Stimulated activated memory B cell treated with anti-CD40 and anti-IgM and Interleukin-4, amounts not matched to agents 10 μg/mL and 1 μg/mL and 100 μg/mL, for 72 hours (primary cell): ENCODE measurements at regions not wholly inside any gene's neighbourhood (a gene's known extent, or its start where the extent isn't known, plus 50 kb on each side); places are given as distances from the start of the nearest gene placed in this dataset.
"Not testable (repeated sequence)": the region's sequence is repeated elsewhere in the genome, so short reads cannot be mapped to it uniquely, and the experiment has no call there.

Experiments used
- ATAC-seq: fragments of 150-1000 bp; cut with Tn5 transposase; 2 replicates; pipeline ENCODE4 v1.10.0; 2021
- H3K27ac Mint-ChIP-seq: one replicate; pipeline ENCODE4 v1.8.0; 2022; ENCODE audit warnings: mild to moderate bottlenecking, mixed read lengths
- H3K27me3 Mint-ChIP-seq: one replicate; pipeline ENCODE4 v1.8.0; 2022; ENCODE audit warnings: mixed read lengths
- H3K36me3 Mint-ChIP-seq: one replicate; pipeline ENCODE4 v1.8.0; 2022; ENCODE audit warnings: mixed read lengths
- H3K4me1 Mint-ChIP-seq: one replicate; pipeline ENCODE4 v1.8.0; 2022; ENCODE audit warnings: mixed read lengths
- H3K4me3 Mint-ChIP-seq: one replicate; pipeline ENCODE4 v1.8.0; 2022; ENCODE audit warnings: mild to moderate bottlenecking, moderate library complexity, mixed read lengths
- H3K9me3 Mint-ChIP-seq: one replicate; pipeline ENCODE4 v1.8.0; 2022; ENCODE audit warnings: mixed read lengths

DNA sequence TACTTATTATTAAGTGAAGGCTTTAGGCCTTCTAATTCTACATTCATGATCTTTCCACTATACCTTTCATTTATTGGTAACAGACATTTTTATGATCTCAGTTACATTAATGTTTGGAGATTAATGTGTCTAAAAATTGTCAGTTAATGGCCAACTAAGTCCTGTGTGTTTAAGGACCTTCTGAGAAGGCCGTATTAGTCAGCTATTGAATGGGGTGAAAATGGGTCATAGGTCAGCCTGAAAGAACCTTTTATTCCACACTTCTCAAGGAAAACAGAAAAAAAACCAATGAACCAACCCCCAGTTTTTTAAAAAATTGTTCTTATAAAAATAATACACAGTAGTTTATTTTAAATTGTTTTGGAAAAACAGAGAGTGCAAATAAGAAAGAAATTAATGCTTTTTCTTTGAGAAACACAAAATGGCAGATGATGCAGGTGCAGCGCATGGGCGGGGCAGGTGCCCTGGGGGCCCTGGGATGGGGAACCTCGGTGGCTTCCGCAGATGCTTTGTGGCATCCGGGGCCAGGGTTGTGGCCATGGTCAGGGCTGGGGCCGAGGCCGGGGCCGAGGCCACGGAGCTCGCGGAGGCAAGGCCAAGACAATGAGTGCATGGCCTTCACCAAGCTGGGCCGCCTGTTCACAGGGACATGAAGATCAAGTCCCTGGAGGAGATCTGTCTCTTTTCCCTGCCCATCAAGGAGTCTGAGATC, 141.9 kb downstream of the SPATA31D1 start:
- no peak for ATAC-seq
- Mint-ChIP-seq H3K27ac (no peak overlapping the region), H3K4me3 (no peak overlapping the region), H3K27me3 (no peaks in the 10 kb centered on the region), H3K9me3 (peaks cover 2% of the 10 kb centered on the region), H3K4me1 (peaks cover 42% of the 10 kb centered on the region), H3K36me3 (peaks cover under 1% of the 10 kb centered on the region)

DNA sequence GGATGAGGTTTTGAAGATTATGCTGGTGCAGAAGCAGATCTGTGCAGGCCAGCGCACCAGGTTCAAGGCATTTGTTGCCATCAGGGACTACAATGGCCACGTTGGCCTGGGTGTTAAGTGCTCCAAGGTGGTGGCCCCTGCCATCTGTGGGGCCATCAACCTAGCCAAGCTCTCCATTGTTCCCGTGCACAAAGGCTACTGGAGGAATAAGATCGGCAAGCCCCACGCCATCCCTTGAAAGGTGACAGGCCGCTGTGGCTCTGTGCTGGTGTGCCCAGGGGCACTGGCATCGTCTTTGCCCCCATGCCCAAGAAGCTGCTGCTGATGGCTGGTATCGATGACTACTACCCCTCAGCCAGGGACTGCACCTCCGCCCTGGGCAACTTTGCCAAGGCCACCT, 142.5 kb downstream of the SPATA31D1 start:
- Mint-ChIP-seq H3K9me3 (peaks cover 6% of the 10 kb centered on the region), H3K4me1 (peaks cover 41% of the 10 kb centered on the region), H3K27me3 (no peaks in the 10 kb centered on the region), H3K27ac (peak overlapping the region; percentile 7), H3K4me3 (no peak overlapping the region), H3K36me3 (peaks cover 5% of the 10 kb centered on the region)
- ATAC-seq, result no peak

DNA sequence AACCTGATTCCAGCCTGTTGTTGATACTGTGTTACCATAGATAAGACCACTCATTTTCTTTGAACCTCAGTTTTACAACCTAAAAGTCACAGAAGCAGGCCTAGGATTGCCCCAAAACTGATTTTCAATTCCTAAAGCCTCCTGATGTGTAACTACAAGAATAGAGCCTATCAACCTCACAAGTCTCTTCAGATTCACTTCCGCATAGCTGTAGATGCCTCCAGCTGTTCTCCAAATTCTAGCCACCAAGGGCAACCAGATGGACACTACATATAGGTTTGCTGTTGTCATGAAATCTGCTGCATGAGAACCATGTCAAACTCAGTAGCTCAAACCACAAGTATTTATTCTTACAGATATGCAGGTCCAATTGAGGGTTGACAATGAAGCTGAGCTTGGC, 143.5 kb downstream of the SPATA31D1 start:
- peaks cover 8% of the 10 kb centered on the region for H3K9me3 Mint-ChIP-seq
- H3K27ac Mint-ChIP-seq, result peak overlapping the region; percentile 7
- no peak for ATAC-seq
- H3K4me1 Mint-ChIP-seq, result peaks cover 31% of the 10 kb centered on the region
- H3K36me3 Mint-ChIP-seq, result peaks cover 5% of the 10 kb centered on the region
- H3K4me3 Mint-ChIP-seq, result no peak overlapping the region
- no peaks in the 10 kb centered on the region for H3K27me3 Mint-ChIP-seq

DNA sequence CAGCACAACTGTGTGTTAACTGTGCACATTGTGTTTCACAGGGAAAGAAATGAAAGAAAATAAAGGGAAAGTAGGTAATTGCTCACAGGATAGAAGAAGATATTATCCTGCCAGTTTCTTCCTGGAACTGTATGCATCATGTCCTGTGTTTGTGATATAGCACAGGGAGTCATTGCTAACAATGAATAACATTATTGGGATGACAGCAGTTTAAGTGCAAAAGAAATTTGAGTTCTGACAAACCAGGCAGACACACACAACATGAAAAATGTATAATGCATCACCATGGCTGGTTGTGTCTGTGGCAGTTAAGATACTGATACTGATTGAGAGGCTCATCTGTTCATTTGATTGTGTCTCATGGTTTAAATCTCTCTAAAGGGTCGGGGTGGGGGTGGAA, 145.4 kb downstream of the SPATA31D1 start:
- no peaks in the 10 kb centered on the region for H3K27me3 Mint-ChIP-seq
- H3K36me3 Mint-ChIP-seq, result peaks cover 5% of the 10 kb centered on the region

DNA sequence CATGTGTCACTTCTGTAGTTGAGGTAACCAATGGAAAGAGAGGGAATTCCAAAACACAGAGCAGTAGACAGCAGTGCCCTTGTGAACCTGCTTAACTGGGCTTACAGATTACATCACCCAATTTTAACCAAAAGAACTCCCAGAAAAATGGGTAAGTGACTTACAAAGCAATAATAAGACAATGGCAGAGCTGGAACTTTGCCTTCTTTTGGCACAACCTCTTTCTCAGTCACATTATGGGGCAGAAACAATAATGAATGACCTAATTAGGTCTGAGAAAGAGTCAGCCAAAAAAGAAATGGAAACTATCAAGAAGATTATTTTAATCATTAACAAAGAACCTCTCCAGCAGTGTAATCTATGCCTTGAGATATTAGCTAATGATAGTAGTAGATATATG, 146.5 kb downstream of the SPATA31D1 start:
- H3K9me3 Mint-ChIP-seq, result peaks cover 8% of the 10 kb centered on the region
- no peak overlapping the region for H3K4me3 Mint-ChIP-seq
- no peaks in the 10 kb centered on the region for H3K27me3 Mint-ChIP-seq
- peaks cover 7% of the 10 kb centered on the region for H3K4me1 Mint-ChIP-seq
- no peak overlapping the region for H3K27ac Mint-ChIP-seq
- ATAC-seq, result no peak
- peaks cover 5% of the 10 kb centered on the region for H3K36me3 Mint-ChIP-seq

More for the DNA sequence above, 145.4 kb downstream of the SPATA31D1 start:
- Mint-ChIP-seq H3K4me1 (peaks cover 12% of the 10 kb centered on the region), H3K27ac (no peak overlapping the region), H3K9me3 (peaks cover 8% of the 10 kb centered on the region), H3K4me3 (no peak overlapping the region)
- ATAC-seq, result no peak

DNA sequence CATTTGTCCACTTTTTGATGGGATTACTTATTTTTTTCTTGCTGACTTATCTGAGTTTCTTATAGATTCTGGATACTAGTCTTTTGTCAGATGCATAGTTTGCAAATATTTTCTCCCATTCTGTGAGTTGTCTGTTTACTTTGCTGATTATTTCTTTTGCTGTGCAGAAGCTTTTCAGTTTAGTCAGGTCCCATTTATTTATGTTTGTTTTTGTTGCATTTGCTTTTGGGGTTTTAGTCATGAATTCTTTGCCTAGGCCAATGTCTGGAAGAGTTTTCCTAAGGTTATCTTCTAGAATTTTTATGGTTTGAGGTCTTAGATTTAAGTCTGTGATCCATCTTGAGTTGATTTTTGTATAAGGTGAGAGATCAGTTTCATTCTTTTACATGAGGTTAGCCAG, 149.5 kb downstream of the SPATA31D1 start:
- H3K27ac Mint-ChIP-seq, H3K36me3 Mint-ChIP-seq, H3K27me3 Mint-ChIP-seq, H3K9me3 Mint-ChIP-seq, H3K4me3 Mint-ChIP-seq, ATAC-seq, H3K4me1 Mint-ChIP-seq: not testable (repeated sequence)

DNA sequence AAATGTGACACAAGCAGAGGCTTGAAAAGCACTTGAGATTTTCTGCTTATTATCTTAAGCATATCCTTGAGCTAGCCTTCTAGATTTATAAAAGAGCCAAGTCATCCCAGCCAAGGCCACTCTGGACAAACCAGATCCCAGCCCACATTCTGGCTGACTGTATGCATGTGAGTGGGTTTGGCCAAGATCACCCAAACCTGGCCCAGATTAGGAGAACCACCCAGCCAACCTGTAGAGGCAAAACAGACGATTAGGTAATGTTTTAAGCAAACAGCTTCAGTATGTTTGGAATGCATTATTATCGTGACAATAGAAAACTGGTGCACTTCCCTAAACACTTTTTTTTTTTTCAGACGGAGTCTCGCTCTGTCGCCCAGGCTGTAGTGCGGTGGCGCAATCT, 151.9 kb downstream of the SPATA31D1 start:
- Mint-ChIP-seq H3K36me3 (peaks cover 5% of the 10 kb centered on the region), H3K27ac (no peak overlapping the region), H3K9me3 (peaks cover 6% of the 10 kb centered on the region), H3K4me3 (no peak overlapping the region), H3K4me1 (no peaks in the 10 kb centered on the region), H3K27me3 (no peaks in the 10 kb centered on the region)
- ATAC-seq, result no peak

DNA sequence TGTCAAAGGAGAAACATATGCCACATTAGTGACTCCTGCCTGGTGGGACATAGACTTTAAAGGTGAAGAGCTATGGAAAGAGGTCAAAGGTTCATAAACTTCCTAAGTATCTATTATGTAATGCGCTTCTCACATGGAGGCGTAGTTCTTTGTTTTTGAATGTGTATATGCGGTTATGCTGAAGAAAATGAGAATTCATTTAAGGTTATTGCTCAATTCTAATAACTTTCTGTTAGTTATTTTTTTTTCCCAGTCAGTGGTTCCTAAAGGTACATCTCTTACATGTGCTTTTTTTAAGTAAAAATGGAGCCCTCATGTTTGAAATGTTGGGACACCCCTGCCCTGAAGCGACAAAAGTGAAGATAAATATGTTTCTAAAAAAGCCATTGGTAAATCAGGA, 156.2 kb downstream of the SPATA31D1 start:
- no peaks in the 10 kb centered on the region for H3K9me3 Mint-ChIP-seq
- H3K36me3 Mint-ChIP-seq, result no peaks in the 10 kb centered on the region
- H3K4me3 Mint-ChIP-seq, result no peak overlapping the region
- H3K4me1 Mint-ChIP-seq, result peaks cover 6% of the 10 kb centered on the region
- no peak overlapping the region for H3K27ac Mint-ChIP-seq
- no peak for ATAC-seq
- H3K27me3 Mint-ChIP-seq, result no peaks in the 10 kb centered on the region

DNA sequence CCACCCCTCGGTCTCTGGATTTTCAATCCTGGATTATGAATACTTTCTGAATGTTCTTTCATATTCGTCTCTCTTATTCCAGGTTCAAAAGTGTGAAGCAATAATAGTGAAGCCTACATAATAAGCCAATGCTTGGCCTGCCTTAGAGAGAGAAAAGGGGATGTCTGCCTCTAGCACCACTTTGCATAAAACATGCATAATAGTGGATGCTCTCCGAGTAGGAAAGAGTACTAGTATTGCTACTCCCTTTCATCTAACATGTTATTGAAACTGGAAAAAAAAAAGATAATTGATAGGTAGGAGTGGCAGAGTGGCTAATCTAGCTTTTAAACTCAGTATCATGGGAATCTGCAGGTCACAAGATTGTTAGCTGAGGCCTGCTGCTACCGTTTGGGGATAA, 158.1 kb downstream of the SPATA31D1 start:
- ATAC-seq, result no peak
- H3K27ac Mint-ChIP-seq, result no peak overlapping the region
- no peaks in the 10 kb centered on the region for H3K27me3 Mint-ChIP-seq
- H3K9me3 Mint-ChIP-seq, result no peaks in the 10 kb centered on the region
- no peak overlapping the region for H3K4me3 Mint-ChIP-seq
- H3K4me1 Mint-ChIP-seq, result peaks cover 6% of the 10 kb centered on the region
- no peaks in the 10 kb centered on the region for H3K36me3 Mint-ChIP-seq

DNA sequence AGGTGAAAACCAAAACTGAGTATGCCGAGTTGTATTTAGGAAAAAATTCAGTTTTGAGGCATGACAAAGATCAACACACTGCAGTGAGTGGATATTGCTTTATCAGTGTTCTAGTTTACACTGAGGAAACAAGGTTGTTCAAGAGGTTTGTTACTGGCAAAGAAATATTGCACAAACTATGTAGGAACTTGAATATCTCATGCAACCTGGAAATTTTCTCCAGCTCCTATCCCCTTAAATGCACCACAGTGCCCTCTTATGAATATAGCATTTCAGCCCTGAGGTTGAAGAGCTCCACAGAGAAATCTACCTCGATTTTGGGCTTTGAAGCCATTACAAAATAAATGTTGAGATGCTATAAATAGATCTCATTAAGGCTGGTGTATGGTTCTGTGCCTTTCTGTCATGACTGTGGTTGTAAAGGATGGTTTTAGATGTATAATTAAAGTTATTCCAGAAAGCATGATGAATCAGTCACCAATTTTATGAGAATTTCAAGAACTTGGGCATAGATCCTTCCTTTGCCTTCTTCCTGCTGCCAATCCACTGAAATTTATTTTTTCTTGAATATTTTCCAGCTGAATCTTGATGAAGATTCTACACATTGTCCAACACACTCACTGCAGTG, 159.3 kb downstream of the SPATA31D1 start:
- Mint-ChIP-seq H3K27me3 (no peaks in the 10 kb centered on the region), H3K9me3 (no peaks in the 10 kb centered on the region), H3K36me3 (no peaks in the 10 kb centered on the region), H3K4me3 (no peak overlapping the region), H3K27ac (no peak overlapping the region), H3K4me1 (peaks cover 11% of the 10 kb centered on the region)
- ATAC-seq, result no peak

DNA sequence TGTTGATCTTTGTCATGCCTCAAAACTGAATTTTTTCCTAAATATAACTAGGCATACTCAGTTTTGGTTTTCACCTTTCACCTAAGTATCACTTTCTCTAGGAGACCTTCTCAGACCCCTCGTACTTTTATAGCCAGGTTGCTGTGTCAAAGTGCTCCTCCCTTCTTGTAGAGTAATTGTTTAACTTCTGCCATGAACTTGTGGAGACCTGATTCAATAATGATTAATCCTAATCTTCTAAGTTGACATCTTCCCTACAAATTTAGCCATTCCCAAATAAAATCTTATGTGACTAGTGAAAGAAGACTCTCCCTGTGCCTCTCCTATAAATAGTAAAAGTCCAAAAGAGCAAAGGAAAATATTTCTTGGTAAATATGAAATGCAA, 159.8 kb downstream of the SPATA31D1 start:
- Mint-ChIP-seq H3K4me3 (no peak overlapping the region), H3K4me1 (peaks cover 15% of the 10 kb centered on the region), H3K36me3 (no peaks in the 10 kb centered on the region), H3K27ac (no peak overlapping the region), H3K27me3 (no peaks in the 10 kb centered on the region), H3K9me3 (no peaks in the 10 kb centered on the region)
- ATAC-seq, result no peak

DNA sequence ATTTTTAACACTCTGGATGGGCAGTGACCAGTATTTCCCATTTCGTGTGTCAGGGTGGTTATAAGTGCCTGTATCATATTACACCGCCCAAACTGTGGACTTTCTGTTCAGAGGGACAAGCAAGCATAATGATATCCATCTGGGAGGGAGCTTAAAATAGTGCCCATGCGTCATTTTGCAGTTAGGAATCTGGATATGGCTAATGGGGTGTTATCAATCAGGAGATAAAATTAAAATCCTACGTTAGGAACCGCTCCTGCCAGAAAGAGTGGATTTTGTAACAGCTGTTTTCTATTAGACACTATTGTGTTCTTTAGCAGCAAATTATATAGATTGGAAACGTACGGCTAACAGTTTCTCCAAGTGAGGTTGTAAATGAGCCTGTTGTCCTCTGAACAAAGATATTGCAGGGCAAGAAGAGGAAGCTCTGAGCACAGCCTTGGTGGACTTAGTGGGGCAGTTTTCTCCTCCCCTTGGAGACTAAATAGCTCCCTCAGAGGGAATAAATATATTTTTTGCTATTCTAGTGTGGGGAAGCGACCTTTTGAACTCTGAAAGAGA, 160.4 kb downstream of the SPATA31D1 start:
- Mint-ChIP-seq H3K4me3 (no peak overlapping the region), H3K4me1 (peaks cover 15% of the 10 kb centered on the region), H3K36me3 (no peaks in the 10 kb centered on the region), H3K9me3 (no peaks in the 10 kb centered on the region), H3K27me3 (no peaks in the 10 kb centered on the region), H3K27ac (no peak overlapping the region)
- ATAC-seq, result no peak

DNA sequence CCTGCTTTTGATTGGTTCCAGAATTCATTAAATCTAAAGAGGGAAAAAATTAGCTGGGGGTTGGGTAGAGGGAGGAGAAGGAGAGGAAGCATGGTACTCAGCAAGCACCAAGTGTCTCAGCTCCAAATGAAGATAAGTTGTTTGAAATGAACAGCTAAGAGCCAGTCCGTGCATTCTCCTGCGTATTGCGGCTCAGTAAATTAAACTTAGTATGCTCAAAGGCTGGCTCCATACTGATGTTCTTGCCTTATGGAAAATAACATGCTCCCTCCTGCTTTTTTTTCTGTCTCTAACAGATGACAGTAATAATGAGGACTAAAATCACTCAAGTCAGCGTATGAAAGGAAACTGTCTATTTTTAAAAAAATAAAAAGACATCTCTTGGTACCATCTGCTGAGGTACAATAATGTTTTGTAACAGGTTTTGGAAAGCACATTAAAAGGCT, 161.0 kb downstream of the SPATA31D1 start:
- ATAC-seq, result no peak
- H3K9me3 Mint-ChIP-seq, result no peaks in the 10 kb centered on the region
- no peak overlapping the region for H3K27ac Mint-ChIP-seq
- H3K4me1 Mint-ChIP-seq, result peaks cover 17% of the 10 kb centered on the region
- H3K4me3 Mint-ChIP-seq, result no peak overlapping the region
- no peaks in the 10 kb centered on the region for H3K36me3 Mint-ChIP-seq
- H3K27me3 Mint-ChIP-seq, result no peaks in the 10 kb centered on the region

DNA sequence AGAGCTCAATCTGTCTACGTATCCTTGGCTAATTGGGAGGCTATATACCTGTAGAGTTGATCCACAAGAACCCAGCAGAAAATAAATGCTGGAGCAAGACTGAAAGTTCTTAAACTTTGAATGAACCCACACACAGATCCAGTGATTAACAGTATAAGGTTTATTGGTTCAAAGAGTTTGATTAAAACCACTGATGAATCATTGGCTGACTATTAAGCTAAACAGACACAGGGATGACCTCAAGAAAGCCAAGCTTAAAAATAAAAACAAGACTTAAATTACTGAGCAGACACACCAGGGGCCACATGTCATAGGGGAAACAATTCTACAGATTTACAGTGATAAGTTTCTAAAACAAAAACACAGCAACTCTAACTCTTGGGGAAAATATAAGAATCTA, 163.6 kb downstream of the SPATA31D1 start:
- peaks cover 19% of the 10 kb centered on the region for H3K4me1 Mint-ChIP-seq
- H3K27ac Mint-ChIP-seq, result no peak overlapping the region

DNA sequence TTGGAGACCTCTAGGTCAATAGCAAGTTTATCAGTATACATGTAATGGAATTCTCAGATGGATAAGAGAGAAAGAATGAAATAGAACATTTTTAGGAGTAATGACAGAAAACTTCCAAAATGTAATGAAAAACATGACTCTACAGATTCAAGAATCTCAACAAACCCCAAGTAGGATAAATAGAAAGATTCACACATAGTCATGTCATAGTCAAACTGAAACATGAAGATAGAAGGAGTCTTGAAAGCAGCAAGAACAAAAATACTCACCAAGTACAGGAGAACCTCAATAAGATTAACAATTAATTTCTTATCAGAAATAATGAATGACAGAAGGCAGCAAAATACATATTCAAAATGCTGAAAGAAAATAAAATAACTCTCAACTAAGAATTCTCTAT, 164.5 kb downstream of the SPATA31D1 start:
- Mint-ChIP-seq H3K4me1 (peaks cover 19% of the 10 kb centered on the region), H3K27ac (no peak overlapping the region), H3K4me3 (no peak overlapping the region), H3K27me3 (no peaks in the 10 kb centered on the region), H3K36me3 (no peaks in the 10 kb centered on the region), H3K9me3 (no peaks in the 10 kb centered on the region)
- ATAC-seq, result no peak

More for the DNA sequence above, 163.6 kb downstream of the SPATA31D1 start:
- no peaks in the 10 kb centered on the region for H3K9me3 Mint-ChIP-seq
- no peak for ATAC-seq
- no peaks in the 10 kb centered on the region for H3K27me3 Mint-ChIP-seq
- H3K36me3 Mint-ChIP-seq, result no peaks in the 10 kb centered on the region
- H3K4me3 Mint-ChIP-seq, result no peak overlapping the region

DNA sequence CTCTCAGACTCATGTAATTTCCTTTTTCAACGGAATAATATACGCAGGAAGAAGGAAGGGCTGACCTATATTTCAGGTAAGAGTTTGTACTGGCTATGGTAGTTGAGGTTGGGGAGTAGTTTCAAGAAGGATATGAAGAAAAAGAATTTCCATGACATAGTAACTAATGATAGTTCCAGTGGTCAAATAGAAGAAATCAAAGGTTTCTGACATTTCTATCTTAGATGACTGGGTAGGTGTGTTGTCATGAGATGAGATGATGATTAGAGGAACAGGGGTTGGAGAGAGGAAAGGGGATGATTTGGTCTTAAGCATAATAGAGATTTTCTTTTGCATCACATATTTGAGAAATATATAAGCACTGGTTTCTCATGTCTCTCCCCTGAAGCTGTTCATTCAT, 166.0 kb downstream of the SPATA31D1 start:
- H3K36me3 Mint-ChIP-seq, result no peaks in the 10 kb centered on the region
- ATAC-seq, result peak; percentile 47
- H3K27me3 Mint-ChIP-seq, result no peaks in the 10 kb centered on the region
- H3K4me3 Mint-ChIP-seq, result no peak overlapping the region
- H3K27ac Mint-ChIP-seq, result no peak overlapping the region
- H3K4me1 Mint-ChIP-seq, result peaks cover 19% of the 10 kb centered on the region
- no peaks in the 10 kb centered on the region for H3K9me3 Mint-ChIP-seq
